ENCODE measurements at regions not wholly inside any gene's neighbourhood (a gene's known extent, or its start where the extent isn't known, plus 50 kb on each side); places are given as distances from the start of the nearest gene placed in this dataset.
A peak's percentile ranks its signal among the peaks of the same experiment; 100 is the strongest.

DNA sequence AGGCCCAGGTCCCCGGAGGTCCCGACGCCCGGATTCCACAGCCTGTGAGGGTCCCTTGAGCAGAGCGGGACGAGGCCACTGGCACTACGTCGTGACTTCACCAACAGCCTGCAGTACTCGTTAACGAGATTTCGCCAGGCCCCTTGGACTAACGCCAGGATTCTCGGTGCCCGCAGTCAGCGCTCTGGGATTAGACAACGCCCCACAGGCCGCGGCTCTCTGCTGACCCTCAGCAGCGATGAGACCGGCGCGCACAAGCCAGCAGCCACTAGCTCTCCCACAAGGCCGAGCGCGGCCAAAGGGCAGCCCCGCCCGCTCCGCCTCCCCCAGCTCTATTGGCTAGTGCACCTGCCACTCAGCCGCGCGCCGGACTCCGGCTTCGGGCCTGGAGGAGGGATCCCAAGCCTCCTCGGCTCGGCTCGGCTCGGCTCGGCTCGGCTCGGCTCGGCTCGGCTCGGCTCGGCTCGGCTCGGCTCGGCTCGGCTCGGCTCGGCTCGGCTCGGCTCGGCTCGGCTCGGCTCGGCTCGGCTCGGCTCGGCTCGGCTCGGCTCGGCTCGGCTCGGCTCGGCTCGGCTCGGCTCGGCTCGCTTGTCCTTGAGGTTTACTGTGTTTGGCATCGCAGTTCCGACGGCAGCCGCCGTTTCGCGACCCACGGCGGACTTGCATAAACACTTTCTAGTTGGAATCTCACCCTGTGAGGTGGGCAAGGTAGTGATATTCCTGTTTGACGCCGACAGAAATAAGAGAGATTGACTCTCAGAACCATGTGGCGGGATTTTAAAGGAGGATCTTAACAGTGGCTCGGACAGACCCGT, 231.7 kb upstream of the SERP2 start (continued):
- no peak for TF ChIP-seq ZNF266 (tag by site-specific recombination; IDR thresholded peaks at IDR 0.05; ENCODE audit: low read depth)
- TF ChIP-seq BCL11A (tag by site-specific recombination; IDR thresholded peaks at IDR 0.05; ENCODE audit: low read depth) = peak; percentile 88
- TF ChIP-seq ZNF175 (tag by site-specific recombination; IDR thresholded peaks at IDR 0.05) = no peak
- no peak for TF ChIP-seq ZNF132 (tag by site-specific recombination; IDR thresholded peaks at IDR 0.05; ENCODE audit: borderline replicate concordance)
- peak; percentile 72 for TF ChIP-seq ZNF2 (tag by site-specific recombination; IDR thresholded peaks at IDR 0.05)
- TF ChIP-seq ZNF792 (tag by site-specific recombination; IDR thresholded peaks at IDR 0.05) = no peak
- no peak for TF ChIP-seq ZSCAN16 (tag by site-specific recombination; IDR thresholded peaks at IDR 0.05)
- no peak for TF ChIP-seq GFI1B (tag by site-specific recombination; IDR thresholded peaks at IDR 0.05)
- TF ChIP-seq, protein P1, sequence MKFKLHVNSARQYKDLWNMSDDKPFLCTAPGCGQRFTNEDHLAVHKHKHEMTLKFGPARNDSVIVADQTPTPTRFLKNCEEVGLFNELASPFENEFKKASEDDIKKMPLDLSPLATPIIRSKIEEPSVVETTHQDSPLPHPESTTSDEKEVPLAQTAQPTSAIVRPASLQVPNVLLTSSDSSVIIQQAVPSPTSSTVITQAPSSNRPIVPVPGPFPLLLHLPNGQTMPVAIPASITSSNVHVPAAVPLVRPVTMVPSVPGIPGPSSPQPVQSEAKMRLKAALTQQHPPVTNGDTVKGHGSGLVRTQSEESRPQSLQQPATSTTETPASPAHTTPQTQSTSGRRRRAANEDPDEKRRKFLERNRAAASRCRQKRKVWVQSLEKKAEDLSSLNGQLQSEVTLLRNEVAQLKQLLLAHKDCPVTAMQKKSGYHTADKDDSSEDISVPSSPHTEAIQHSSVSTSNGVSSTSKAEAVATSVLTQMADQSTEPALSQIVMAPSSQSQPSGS (tag by site-specific recombination; IDR thresholded peaks at IDR 0.05; ENCODE audit: low read depth) = no peak
- TF ChIP-seq, protein P2, sequence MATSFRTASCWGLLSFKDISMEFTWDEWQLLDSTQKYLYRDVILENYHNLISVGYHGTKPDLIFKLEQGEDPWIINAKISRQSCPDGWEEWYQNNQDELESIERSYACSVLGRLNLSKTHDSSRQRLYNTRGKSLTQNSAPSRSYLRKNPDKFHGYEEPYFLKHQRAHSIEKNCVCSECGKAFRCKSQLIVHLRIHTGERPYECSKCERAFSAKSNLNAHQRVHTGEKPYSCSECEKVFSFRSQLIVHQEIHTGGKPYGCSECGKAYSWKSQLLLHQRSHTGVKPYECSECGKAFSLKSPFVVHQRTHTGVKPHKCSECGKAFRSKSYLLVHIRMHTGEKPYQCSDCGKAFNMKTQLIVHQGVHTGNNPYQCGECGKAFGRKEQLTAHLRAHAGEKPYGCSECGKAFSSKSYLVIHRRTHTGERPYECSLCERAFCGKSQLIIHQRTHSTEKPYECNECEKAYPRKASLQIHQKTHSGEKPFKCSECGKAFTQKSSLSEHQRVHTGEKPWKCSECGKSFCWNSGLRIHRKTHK (tag by site-specific recombination; IDR thresholded peaks at IDR 0.05) = no peak
- no peak for TF ChIP-seq ZNF169 (tag by site-specific recombination; IDR thresholded peaks at IDR 0.05)
- peak; percentile 82 for TF ChIP-seq GLIS1 (tag by site-specific recombination; IDR thresholded peaks at IDR 0.05)
- no peak for TF ChIP-seq ZNF843 (tag by site-specific recombination; IDR thresholded peaks at IDR 0.05)
- TF ChIP-seq, protein P3, sequence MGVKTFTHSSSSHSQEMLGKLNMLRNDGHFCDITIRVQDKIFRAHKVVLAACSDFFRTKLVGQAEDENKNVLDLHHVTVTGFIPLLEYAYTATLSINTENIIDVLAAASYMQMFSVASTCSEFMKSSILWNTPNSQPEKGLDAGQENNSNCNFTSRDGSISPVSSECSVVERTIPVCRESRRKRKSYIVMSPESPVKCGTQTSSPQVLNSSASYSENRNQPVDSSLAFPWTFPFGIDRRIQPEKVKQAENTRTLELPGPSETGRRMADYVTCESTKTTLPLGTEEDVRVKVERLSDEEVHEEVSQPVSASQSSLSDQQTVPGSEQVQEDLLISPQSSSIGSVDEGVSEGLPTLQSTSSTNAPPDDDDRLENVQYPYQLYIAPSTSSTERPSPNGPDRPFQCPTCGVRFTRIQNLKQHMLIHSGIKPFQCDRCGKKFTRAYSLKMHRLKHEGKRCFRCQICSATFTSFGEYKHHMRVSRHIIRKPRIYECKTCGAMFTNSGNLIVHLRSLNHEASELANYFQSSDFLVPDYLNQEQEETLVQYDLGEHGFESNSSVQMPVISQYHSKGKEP (tag by site-specific recombination; IDR thresholded peaks at IDR 0.05) = no peak
- TF ChIP-seq ZNF555 (tag by site-specific recombination; conservative IDR thresholded peaks at IDR 0.05) = no peak
- TF ChIP-seq EGR2 (tag by site-specific recombination; IDR thresholded peaks at IDR 0.05; ENCODE audit: low read depth) = no peak
- TF ChIP-seq, protein P4, sequence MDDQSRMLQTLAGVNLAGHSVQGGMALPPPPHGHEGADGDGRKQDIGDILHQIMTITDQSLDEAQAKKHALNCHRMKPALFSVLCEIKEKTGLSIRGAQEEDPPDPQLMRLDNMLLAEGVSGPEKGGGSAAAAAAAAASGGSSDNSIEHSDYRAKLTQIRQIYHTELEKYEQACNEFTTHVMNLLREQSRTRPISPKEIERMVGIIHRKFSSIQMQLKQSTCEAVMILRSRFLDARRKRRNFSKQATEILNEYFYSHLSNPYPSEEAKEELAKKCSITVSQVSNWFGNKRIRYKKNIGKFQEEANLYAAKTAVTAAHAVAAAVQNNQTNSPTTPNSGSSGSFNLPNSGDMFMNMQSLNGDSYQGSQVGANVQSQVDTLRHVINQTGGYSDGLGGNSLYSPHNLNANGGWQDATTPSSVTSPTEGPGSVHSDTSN (CRISPR knock-in tag; IDR thresholded peaks at IDR 0.05) = peak; percentile 99
- no peak for TF ChIP-seq ZNF184 (tag by site-specific recombination; IDR thresholded peaks at IDR 0.05)
- no peak; the same call in 1 of the 2 replicates for TF ChIP-seq ZNF10 (tag by site-specific recombination; IDR thresholded peaks at IDR 0.05)
- no peak for TF ChIP-seq RBAK (tag by site-specific recombination; IDR thresholded peaks at IDR 0.05)
- no peak for TF ChIP-seq IKZF3 (tag by site-specific recombination; IDR thresholded peaks at IDR 0.05)
- TF ChIP-seq ZNF629 (tag by site-specific recombination; IDR thresholded peaks at IDR 0.05) = peak; percentile 75
- TF ChIP-seq SP2 (tag by site-specific recombination; IDR thresholded peaks at IDR 0.05) = peak; percentile 93
- TF ChIP-seq ZNF311 (tag by site-specific recombination; IDR thresholded peaks at IDR 0.05; ENCODE audit: borderline replicate concordance) = no peak
- TF ChIP-seq, protein P5, sequence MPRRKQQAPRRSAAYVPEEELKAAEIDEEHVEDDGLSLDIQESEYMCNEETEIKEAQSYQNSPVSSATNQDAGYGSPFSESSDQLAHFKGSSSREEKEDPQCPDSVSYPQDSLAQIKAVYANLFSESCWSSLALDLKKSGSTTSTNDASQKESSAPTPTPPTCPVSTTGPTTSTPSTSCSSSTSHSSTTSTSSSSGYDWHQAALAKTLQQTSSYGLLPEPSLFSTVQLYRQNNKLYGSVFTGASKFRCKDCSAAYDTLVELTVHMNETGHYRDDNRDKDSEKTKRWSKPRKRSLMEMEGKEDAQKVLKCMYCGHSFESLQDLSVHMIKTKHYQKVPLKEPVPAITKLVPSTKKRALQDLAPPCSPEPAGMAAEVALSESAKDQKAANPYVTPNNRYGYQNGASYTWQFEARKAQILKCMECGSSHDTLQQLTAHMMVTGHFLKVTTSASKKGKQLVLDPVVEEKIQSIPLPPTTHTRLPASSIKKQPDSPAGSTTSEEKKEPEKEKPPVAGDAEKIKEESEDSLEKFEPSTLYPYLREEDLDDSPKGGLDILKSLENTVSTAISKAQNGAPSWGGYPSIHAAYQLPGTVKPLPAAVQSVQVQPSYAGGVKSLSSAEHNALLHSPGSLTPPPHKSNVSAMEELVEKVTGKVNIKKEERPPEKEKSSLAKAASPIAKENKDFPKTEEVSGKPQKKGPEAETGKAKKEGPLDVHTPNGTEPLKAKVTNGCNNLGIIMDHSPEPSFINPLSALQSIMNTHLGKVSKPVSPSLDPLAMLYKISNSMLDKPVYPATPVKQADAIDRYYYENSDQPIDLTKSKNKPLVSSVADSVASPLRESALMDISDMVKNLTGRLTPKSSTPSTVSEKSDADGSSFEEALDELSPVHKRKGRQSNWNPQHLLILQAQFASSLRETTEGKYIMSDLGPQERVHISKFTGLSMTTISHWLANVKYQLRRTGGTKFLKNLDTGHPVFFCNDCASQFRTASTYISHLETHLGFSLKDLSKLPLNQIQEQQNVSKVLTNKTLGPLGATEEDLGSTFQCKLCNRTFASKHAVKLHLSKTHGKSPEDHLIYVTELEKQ (tag by site-specific recombination; IDR thresholded peaks at IDR 0.05; ENCODE audit: borderline replicate concordance) = no peak
- TF ChIP-seq ZBTB17 (tag by site-specific recombination; IDR thresholded peaks at IDR 0.05) = peak; percentile 94
- TF ChIP-seq SETDB1 (IDR thresholded peaks at IDR 0.05; ENCODE audit: insufficient read length, low read length) = no peak
- TF ChIP-seq ZNF133 (tag by site-specific recombination; IDR thresholded peaks at IDR 0.05) = no peak
- TF ChIP-seq ZNF24 (tag by site-specific recombination; IDR thresholded peaks at IDR 0.05) = peak; percentile 67
- TF ChIP-seq ZNF140 (tag by site-specific recombination; IDR thresholded peaks at IDR 0.05) = no peak
- TF ChIP-seq ZNF521 (tag by site-specific recombination; IDR thresholded peaks at IDR 0.05) = no peak
